GM18507 (cell line): ENCODE measurements at regions not wholly inside any gene's neighbourhood (a gene's known extent, or its start where the extent isn't known, plus 50 kb on each side); places are given as distances from the start of the nearest gene placed in this dataset.
"Not testable (repeated sequence)": the region's sequence is repeated elsewhere in the genome, so short reads cannot be mapped to it uniquely, and the experiment has no call there.

Source experiments
- DNase-seq: peaks from one replicate; pipeline ENCODE4 v3.0.0; 2011; ENCODE audit warnings: low read depth; ENCODE audit not compliant: insufficient read length; ENCODE audit errors: extremely low spot score
- FAIRE-seq: peaks from 2 replicates; lab custom pipeline; 2011; peaks lifted over from hg19 to GRCh38; lab: Jason Lieb, UNC

DNA sequence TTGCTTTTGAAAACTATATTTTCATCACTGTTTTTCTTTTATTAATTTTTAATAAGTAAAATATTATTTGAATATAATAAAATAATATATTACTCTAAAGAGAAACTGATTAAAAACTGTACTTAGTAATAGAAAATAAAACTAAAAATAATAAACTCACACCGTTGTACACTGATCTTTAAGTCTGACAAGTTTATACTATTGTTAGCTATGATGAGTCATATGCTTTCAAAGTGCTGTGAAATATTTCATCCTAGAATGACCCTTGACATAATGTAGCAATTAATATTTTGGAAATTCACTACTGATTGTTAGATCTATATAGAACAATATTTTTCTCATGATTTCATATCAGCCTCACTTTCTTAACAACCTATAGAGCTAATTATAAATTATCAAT is 1040.6 kb upstream of the SPRY2 start:
- DNase-seq: no peak
- no peak for FAIRE-seq

GRCh38 chr13:81379183-81379582 is 1038.3 kb upstream of the SPRY2 start:
- no peak for DNase-seq
- no peak for FAIRE-seq

GRCh38 chr13:81377921-81378320 is 1037.0 kb upstream of the SPRY2 start:
- FAIRE-seq (no peak), DNase-seq (no peak)

GRCh38 chr13:81375709-81376108 is 1034.8 kb upstream of the SPRY2 start:
- FAIRE-seq (no peak), DNase-seq (no peak)

- DNase-seq, FAIRE-seq: not testable (repeated sequence)
These were observed 1021.8 kb upstream of the SPRY2 start for GRCh38 chr13:81362711-81363110.

DNA sequence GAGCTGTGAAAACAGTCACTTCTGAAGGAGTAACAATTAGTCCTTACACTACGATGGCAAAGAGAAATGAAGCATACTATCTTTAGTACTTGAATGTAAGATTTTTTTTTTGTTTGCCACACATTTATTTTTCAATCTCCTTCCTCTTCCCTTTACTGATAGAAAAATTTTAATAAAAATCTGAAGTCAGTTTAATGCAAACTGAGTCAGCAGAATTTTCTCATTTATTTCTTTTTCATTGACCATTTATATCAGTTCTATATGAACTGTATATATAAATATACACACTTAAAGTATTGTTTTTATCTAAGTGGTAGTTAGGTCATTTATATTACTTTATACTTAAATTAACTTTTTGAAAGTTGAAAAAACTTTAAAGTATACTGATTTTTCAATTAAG is 1009.1 kb upstream of the SPRY2 start:
- no peak for DNase-seq
- FAIRE-seq: no peak

DNA sequence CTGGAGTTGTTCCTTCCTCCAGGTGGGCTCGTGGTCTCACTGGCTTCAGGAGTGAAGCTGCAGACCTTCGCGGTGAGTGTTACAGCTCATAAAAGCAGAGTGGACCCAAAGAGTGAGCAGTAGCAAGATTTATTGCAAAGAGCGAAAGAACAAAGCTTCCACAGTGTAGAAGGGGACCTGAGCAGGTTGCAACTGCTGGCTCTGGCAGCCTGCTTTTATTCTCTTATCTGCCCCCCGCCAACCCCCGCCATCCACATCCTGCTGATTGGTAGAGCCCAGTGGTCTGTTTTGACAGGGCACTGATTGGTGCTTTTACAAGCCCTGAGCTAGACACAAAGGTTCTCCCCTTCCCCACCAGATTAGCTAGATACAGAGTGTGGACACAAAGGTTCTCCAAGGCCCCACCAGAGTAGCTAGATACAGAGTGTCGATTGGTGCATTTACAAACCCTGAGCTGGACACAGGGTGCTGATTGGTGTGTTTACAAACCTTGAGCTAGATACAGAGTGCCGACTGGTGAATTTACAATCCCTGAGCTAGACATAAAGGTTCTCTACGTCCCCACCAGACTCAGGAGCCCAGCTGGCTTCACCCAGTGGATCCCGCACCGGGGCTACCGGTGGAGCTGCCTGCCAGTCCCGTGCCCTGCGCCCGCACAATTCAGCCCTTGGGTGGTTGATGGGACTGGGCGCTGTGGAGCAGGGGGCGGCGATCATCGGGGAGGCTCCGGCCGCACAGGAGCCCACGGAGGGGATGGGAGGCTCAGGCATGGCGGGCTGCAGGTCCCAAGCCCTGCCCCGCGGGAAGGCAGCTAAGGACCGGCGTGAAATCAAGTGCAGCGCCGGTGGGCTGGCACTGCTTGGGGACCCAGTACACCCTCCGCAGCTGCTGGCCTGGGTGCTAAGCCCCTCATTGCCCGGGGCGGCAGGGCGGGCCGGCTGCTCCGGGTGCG is 999.5 kb upstream of the SPRY2 start:
- not testable (repeated sequence) for DNase-seq, FAIRE-seq

DNA sequence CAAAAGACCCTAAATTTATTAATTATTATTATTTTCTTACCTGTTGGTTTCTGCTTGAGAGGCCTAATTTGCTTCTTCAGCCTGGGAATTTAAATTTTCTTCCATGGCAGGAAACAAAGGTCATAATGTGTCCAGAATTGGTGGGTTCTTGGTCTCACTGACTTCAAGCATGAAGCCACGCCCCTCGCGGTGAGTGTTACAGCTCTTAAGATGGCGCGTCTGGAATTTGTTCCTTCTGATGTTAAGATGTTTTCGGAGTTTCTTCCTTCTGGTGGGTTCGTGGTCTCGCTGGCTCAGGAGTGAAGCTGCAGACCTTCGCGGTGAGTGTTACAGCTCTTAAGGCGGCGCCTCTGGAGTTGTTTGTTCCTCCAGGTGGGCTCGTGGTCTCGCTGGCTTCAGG is 998.7 kb upstream of the SPRY2 start:
- not testable (repeated sequence) for FAIRE-seq, DNase-seq

- DNase-seq: no peak
- FAIRE-seq: no peak
These were observed 993.6 kb upstream of the SPRY2 start for GRCh38 chr13:81334481-81334880.

DNA sequence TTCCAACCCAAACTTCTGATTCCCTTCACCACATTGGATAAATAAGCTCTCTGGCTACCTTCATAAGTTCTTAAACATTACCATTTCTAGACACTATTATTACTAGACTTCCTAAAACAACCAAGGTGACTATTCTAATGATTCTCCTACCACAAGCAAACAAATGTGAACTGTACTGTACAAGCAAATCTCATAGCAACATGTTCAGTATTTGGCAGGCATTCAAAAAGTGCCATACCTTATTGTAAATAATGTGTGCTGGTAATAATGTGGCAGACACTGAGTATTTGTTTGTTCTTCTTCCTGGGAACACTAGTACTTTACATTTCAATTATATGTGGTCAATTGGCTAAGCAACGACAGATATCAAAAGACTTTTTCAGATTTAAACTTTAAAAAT is 986.0 kb upstream of the SPRY2 start:
- no peak for FAIRE-seq

DNA sequence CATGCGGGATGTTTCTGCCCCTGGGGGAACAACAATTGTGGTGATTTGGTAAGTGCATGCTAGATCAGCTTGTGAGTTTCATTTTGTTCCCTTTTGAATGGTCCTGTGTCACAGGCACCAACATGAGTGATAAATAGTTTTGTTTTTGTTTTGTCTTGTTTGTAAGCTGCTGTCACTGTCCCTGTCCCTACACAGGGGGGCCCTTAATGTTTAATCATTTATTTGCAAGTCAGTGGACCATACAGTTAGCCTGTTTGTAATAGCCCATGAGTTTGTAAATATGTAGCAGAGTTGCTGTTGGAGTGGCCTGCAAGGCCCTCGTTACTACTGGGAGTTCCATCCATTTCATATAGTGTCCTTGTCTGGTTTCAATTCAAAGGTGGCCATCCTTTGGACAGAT is 979.6 kb upstream of the SPRY2 start:
- DNase-seq: no peak
- FAIRE-seq: no peak

More for the DNA sequence above, 986.0 kb upstream of the SPRY2 start:
- no peak for DNase-seq

DNA sequence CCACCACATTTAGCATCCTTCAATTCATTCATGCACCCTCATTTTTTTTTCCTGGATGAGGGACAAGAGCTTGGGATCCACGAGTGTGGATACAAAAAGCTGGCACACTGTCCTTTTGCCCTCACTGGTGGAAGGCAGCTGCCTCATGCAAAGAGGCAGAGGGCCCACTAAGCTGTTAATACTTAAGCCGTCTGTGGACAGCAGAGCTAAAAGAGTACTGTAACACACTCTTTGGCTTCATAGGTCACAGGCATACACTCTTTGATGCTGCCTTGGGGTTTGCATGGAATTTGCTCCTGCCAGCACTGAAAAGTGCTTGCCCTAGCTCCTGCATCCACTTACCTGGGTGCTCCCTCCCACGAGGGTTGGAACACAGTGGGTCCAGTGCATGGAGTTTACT is 978.4 kb upstream of the SPRY2 start:
- FAIRE-seq (no peak), DNase-seq (no peak)

DNA sequence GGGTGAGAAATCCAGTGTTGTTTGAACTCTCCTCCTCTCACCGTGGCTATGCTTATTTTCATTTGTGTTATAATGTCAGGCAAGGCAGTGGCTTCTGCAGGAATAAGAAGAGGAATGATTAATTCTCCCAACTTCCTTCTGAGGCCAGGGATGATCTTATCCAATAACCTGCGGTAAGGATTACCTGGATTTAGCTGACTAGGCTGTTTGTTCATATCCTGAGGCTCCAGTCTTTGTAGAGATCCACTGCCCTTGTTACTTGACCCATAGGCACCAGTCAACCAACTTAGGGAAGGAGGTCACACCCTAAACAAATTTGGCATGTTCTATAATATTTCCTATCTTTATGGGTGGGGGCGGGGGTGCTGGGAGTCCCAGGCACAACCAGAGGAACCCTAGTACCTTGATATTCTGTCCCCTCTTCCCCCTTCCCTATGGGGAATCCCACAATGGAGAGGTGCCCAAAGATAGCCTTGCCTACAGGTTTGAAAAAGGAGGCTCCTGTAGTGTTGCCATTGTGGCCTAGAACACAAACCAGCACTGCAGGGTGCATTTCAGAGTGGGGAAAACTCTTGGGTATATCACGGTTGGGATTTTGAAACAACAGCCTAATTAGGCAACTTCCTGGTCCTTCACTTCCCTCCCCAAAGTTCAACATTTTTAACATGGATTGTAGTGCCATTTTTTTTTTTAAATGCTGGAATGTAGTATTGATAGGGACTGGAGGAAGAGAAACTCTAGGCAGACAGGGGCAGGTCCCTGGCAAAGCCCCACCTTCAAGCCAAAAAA is 977.5 kb upstream of the SPRY2 start:
- FAIRE-seq (no peak), DNase-seq (no peak)

GRCh38 chr13:81314461-81314860 is 973.5 kb upstream of the SPRY2 start:
- DNase-seq: no peak
- no peak for FAIRE-seq

GRCh38 chr13:81305928-81306327 is 965.0 kb upstream of the SPRY2 start:
- DNase-seq (no peak), FAIRE-seq (no peak)

- FAIRE-seq: no peak
- no peak for DNase-seq
These were observed 963.3 kb upstream of the SPRY2 start for GRCh38 chr13:81304121-81304659.

- FAIRE-seq (no peak), DNase-seq (no peak)
These were observed 961.8 kb upstream of the SPRY2 start for GRCh38 chr13:81302677-81303076.

DNA sequence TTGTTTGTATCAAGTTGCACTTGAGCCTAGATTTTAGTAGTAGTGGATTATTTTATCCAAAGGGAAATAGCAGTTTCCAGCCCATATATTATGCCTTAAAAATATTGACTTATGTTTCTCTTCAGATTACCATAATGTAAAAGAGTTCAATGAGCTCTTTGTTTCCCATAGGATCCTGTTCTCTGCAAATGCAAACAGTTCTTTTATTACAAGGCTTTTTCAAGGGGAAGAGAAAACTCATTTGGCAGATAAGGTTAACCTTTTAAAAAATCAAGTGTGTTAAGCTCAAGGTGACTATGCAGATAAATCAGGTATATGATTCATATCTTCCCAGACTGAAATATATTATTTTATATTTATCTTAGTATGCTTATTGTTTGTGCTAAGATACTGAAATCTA is 961.2 kb upstream of the SPRY2 start:
- FAIRE-seq (no peak), DNase-seq (no peak)

DNA sequence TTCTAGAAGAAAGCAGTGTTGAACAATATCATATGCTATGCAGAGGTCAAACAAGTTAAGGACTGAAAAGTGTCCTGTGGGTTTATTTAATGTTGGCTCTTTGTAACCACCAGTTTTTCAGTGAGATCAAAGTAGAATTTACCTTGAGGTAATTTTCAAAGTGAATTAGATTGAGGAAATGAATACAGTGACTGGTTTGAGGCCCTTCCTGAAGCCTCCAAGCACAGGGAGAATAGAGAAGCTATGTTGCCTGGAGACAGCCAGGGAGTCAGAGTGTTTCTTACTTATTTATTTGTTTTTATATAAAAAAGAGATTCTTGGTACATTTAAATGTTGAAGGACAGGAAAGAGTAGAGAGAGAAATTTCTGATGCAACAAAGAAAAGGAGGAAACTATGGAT is 954.3 kb upstream of the SPRY2 start:
- FAIRE-seq: no peak

DNA sequence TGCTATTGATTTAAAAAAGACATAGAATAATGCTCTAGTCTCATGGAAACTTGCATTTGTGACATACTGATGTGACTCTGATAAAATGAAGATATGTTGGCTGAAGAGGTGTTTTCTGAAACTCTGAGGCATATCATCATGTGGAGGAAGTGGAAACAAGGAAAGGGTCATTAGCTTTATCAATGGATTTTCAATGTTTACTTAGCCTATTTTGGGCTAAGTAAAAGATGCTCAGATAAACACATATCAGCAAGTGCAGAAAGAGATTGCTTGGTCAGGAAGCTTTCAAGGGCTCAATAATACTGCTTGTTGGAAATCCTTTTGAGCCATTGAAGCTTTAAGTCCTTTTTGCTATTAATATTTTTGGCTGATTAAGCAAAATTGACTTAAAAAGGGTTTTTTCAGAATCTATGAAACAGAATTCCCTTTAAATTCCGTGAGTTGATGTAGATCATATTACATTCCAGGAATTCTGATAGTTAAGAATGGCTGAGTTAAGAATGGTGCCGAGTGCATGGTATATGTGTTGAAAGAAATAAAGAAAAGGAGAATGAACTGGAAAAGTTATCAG is 952.8 kb upstream of the SPRY2 start:
- no peak for FAIRE-seq
- no peak for DNase-seq

More for the DNA sequence above, 954.3 kb upstream of the SPRY2 start:
- DNase-seq: no peak
